Ovary (tissue), 7 donors: ENCODE measurements at regions not wholly inside any gene's neighbourhood (a gene's known extent, or its start where the extent isn't known, plus 50 kb on each side); places are given as distances from the start of the nearest gene placed in this dataset.

ENCODE experiments used
- DNase-seq, 5 donors: peaks; one replicate each; pipeline ENCODE4 v3.0.0-alpha.2; 2019 to 2020
- H3K27ac ChIP-seq, 2 donors: fragments of 200-600 bp; one replicate each; pipeline versions ENCODE4 v1.5.1 to v1.8.0; 2019 to 2022
- H3K27me3 ChIP-seq: fragments of 200-600 bp; one replicate; pipeline ENCODE4 v1.8.0; 2022
- H3K36me3 ChIP-seq: fragments of 200-600 bp; sonication (generic); one replicate; pipeline ENCODE4 v1.5.1; 2019
- H3K4me1 ChIP-seq: one replicate; pipeline ENCODE4 v1.8.1; 2013; ENCODE audit warnings: mild to moderate bottlenecking, moderate library complexity; ENCODE audit not compliant: insufficient read depth
- H3K4me3 ChIP-seq: fragments of 200-600 bp; sonication (generic); one replicate; pipeline ENCODE4 v1.5.1; 2017
- H3K9me3 ChIP-seq, 2 donors: fragments of 200-600 bp in 1 of 2; sonication (generic) in 1 of 2; one replicate each; pipeline versions ENCODE4 v1.5.1 to v1.8.1; 2013 to 2019; ENCODE audit warnings: mild to moderate bottlenecking in 1 of 2, moderate library complexity in 1 of 2
- EP300 ChIP-seq: sonication (generic); formaldehyde crosslinking; IDR thresholded peaks from one replicate; pipeline ENCODE4 v1.6.1; 2017; ENCODE audit warnings: antibody characterized with exemption
- POLR2A ChIP-seq: fragments of 450-650 bp; IDR thresholded peaks from one replicate; pipeline ENCODE4 v1.6.1; 2017; ENCODE audit warnings: antibody characterized with exemption, mild to moderate bottlenecking, moderate library complexity
- WGBS, 3 donors: extraction: QIAGEN DNeasy Blood & Tissue Kit in 1 of 3; methylation state at CpG; one replicate each; pipeline versions ENCODE4 v1.1.5 to v1.1.7; 2013 to 2017; 5-methylcytosine and 5-hydroxymethylcytosine counted together
- intact Hi-C, 4 donors: fragments of 100-400 bp; cut with DNase I; formaldehyde crosslinking; loops; one replicate each; pipeline versions ENCODE4 v1.11.0 to v1.15.1; 2022 to 2023
- TF ChIP-seq, protein P1 (sequence below), 3 donors: fragments of 450-650 bp in 2 of 3; fragments of 200-600 bp in 1 of 3; IDR thresholded peaks; one replicate each; pipeline versions ENCODE4 v1.5.1 to v1.8.0; 2016 to 2022; ENCODE audit warnings: antibody characterized with exemption in 3 of 3, mild to moderate bottlenecking in 1 of 3
- donor health status: DM: no; HTN: no; CAD: no; lungs with moderate emphysema.
- donor health status: DM: no; HTN: no; CAD: no.
- donor health status: Bipolar disorder and iron deficiency.
- donor health status: DM: no; HTN: no; CAD: no.
- donor health status: DM: yes; HTN: yes; CAD: no.

DNA sequence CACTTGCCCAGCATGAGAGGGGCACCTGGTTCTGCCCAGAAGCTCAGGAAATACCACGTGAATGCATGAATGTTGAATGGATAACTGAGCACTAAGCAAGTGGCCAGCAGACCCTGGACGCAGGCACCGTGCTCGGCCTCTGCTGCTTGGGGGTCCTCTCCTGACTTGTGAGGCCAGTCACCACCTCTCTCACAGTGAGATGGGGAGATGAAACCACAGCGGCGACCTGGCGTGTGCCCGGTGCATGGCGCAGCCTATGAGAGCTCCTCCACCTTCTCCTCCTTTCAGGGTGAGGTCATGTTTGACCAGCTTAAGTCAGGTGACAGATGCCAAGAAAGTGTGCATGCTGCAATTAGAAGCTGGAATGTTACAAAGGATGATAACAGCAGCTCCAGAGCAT lies 75.5 kb downstream of the HMX1 start:
- intact Hi-C loops = no loop called here
- no peaks in the 10 kb centered on the region for H3K9me3 ChIP-seq
- 88 to 92% (median 91%) methylated on average over 9 of the region's 9 CpGs for WGBS, 3 donors
- H3K27ac ChIP-seq = no peak overlapping the region
- TF ChIP-seq POLR2A (no peak), EP300 (no peak)
- TF ChIP-seq, protein P1, sequence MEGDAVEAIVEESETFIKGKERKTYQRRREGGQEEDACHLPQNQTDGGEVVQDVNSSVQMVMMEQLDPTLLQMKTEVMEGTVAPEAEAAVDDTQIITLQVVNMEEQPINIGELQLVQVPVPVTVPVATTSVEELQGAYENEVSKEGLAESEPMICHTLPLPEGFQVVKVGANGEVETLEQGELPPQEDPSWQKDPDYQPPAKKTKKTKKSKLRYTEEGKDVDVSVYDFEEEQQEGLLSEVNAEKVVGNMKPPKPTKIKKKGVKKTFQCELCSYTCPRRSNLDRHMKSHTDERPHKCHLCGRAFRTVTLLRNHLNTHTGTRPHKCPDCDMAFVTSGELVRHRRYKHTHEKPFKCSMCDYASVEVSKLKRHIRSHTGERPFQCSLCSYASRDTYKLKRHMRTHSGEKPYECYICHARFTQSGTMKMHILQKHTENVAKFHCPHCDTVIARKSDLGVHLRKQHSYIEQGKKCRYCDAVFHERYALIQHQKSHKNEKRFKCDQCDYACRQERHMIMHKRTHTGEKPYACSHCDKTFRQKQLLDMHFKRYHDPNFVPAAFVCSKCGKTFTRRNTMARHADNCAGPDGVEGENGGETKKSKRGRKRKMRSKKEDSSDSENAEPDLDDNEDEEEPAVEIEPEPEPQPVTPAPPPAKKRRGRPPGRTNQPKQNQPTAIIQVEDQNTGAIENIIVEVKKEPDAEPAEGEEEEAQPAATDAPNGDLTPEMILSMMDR (IDR thresholded peaks at IDR 0.05) = no peak
- H3K27me3 ChIP-seq = no peaks in the 10 kb centered on the region
- H3K4me3 ChIP-seq = no peak overlapping the region
- DNase-seq = no peak
- H3K4me1 ChIP-seq = no peaks in the 10 kb centered on the region
- no peaks in the 10 kb centered on the region for H3K36me3 ChIP-seq

DNA sequence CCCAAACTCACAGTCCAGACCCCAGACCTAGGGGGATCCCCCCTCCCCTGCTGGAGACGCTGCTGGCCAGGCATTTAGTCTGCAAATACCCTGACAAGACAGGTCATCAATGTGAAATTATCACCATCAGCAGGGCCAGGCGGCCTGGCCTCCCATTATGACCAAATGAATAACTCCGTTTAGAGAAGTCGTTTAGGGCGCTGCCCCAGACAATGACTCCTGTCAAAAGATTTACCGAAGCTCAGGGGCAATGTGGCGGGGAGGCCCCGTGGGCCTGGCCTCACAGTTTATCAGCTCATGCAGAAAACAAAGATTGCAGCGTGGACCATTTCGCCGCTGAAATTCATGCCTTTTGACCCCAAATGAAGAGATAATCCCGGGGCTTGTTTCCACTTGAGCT lies 76.5 kb downstream of the HMX1 start:
- no peak for DNase-seq
- no peaks in the 10 kb centered on the region for H3K4me1 ChIP-seq
- H3K9me3 ChIP-seq = no peaks in the 10 kb centered on the region
- no peak overlapping the region for H3K27ac ChIP-seq
- intact Hi-C loops = no loop called here
- no peaks in the 10 kb centered on the region for H3K36me3 ChIP-seq
- 11 to 28% (median 12%) methylated on average over 12 of the region's 12 CpGs for WGBS, 3 donors
- H3K4me3 ChIP-seq = no peak overlapping the region
- no peak for TF ChIP-seq POLR2A
- TF ChIP-seq, protein P1 (IDR thresholded peaks at IDR 0.05) = no peak
- TF ChIP-seq EP300 = no peak
- H3K27me3 ChIP-seq = no peaks in the 10 kb centered on the region

DNA sequence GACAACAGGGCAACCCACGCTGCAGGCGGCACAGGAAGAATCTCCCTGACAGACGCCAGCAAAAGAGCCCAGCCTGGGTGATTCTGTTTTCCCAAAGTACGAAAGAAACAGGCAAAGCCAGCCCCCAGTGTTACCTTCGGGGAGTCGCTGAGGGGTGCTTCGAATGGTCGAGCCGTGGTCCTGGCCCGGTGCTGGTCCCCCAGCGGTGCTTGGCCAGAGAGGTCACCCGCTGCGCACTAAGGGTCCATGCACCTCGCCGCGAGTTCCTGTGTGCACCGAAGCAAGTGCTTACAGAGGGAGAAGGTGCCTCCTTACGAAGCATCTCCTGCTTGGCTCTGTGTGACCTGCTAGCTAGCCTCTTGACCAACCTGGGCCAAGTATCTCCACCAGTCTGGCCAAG lies 77.1 kb downstream of the HMX1 start:
- H3K36me3 ChIP-seq = no peaks in the 10 kb centered on the region
- H3K4me3 ChIP-seq = no peak overlapping the region
- no peak for DNase-seq
- intact Hi-C loops = no loop called here
- no peaks in the 10 kb centered on the region for H3K27me3 ChIP-seq
- no peak overlapping the region for H3K27ac ChIP-seq
- TF ChIP-seq EP300 (no peak), POLR2A (no peak)
- TF ChIP-seq, protein P1 (IDR thresholded peaks at IDR 0.05) = no peak
- no peaks in the 10 kb centered on the region for H3K9me3 ChIP-seq
- H3K4me1 ChIP-seq = no peaks in the 10 kb centered on the region
- WGBS, 3 donors = 80 to 89% (median 89%) methylated on average over 17 to 18 of the region's 18 CpGs

DNA sequence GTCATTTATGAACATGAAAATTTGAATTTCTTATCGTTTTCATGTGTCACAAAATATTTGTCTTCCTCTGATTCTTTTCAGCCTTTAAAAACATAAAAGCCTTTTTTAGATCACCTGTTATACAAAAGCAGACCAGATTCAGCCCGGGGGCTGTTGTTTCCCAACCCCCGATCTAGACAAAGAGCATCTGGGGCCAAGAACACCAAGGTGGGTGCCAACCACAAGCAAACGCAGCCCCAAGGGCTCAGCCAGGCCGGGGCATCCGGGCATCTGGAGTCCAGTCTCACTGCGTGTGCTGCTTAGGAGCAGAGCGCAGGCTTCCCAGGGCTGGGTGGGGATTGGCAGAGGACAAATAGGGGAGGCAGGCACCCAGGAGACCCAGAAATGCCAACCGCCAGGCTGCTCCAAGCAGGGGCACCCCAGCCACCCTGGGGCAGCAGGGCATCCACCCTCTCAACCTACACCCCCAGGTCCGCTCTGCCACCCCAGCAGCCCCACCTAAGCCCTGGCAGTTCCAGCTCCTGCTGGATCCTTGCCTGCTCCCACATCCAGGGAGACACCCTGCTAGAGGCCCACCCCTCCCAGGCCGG lies 78.0 kb downstream of the HMX1 start:
- TF ChIP-seq, protein P1 (IDR thresholded peaks at IDR 0.05) = no peak
- WGBS, 3 donors = 72 to 85% (median 74%) methylated on average over 11 of the region's 11 CpGs
- no peaks in the 10 kb centered on the region for H3K27me3 ChIP-seq
- H3K27ac ChIP-seq = no peak overlapping the region
- intact Hi-C loops = no loop called here
- no peaks in the 10 kb centered on the region for H3K4me1 ChIP-seq
- DNase-seq = no peak
- no peaks in the 10 kb centered on the region for H3K9me3 ChIP-seq
- H3K4me3 ChIP-seq = no peak overlapping the region
- no peaks in the 10 kb centered on the region for H3K36me3 ChIP-seq
